Glutamatergic neuron (in vitro differentiated cells): ENCODE measurements at regions not wholly inside any gene's neighbourhood (a gene's known extent, or its start where the extent isn't known, plus 50 kb on each side); places are given as distances from the start of the nearest gene placed in this dataset.

Experiments used
- DNase-seq: peaks from one replicate; pipeline ENCODE4 v3.0.0; 2022
- H3K27ac Mint-ChIP-seq: one replicate; pipeline ENCODE4 v1.8.0; 2020; ENCODE audit warnings: mild to moderate bottlenecking, mixed read lengths, inconsistent platforms; ENCODE audit not compliant: unreplicated experiment
- H3K27me3 Mint-ChIP-seq: one replicate; pipeline ENCODE4 v1.8.0; 2020; ENCODE audit warnings: mild to moderate bottlenecking, moderate library complexity, mixed read lengths, inconsistent platforms; ENCODE audit not compliant: unreplicated experiment
- H3K36me3 Mint-ChIP-seq: one replicate; pipeline ENCODE4 v1.8.0; 2020; ENCODE audit warnings: mild to moderate bottlenecking, mixed read lengths, inconsistent platforms; ENCODE audit not compliant: unreplicated experiment
- H3K4me1 Mint-ChIP-seq: one replicate; pipeline ENCODE4 v1.8.0; 2020; ENCODE audit warnings: mild to moderate bottlenecking, low read depth, mixed read lengths, inconsistent platforms; ENCODE audit not compliant: unreplicated experiment
- H3K4me3 Mint-ChIP-seq: one replicate; pipeline ENCODE4 v1.8.0; 2020; ENCODE audit warnings: mild to moderate bottlenecking, mixed read lengths, inconsistent platforms; ENCODE audit not compliant: unreplicated experiment
- H3K9me3 Mint-ChIP-seq: one replicate; pipeline ENCODE4 v1.8.0; 2020; ENCODE audit warnings: mild to moderate bottlenecking, moderate library complexity, mixed read lengths, inconsistent platforms; ENCODE audit not compliant: unreplicated experiment
- TF ChIP-seq, protein P1 (sequence below): fragments of 200-600 bp; sonication (generic); IDR thresholded peaks from one replicate; pipeline ENCODE4 v1.5.0; 2021; ENCODE audit not compliant: partially characterized antibody, unreplicated experiment

DNA sequence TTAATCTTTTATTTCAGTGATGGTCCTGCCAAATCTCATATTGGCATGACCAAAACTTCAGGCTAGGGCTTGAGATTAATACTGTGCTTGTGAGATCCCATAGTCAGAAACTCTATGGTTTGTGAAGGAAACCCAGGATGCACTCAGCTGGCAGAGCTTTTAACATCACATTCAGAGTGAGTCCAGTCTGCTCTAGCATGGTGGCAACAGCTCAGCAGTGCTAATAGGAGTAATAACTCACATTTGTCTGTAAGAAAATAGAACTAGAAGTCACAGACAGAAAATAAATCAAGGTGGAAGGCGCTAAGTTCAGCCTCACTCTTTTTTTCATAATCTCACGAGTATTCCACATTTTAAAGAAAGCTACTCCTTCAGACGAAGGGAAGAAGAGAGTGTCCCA is 549.3 kb upstream of the TENM4 start:
- no peak overlapping the region for H3K27ac Mint-ChIP-seq
- no peaks in the 10 kb centered on the region for H3K36me3 Mint-ChIP-seq
- H3K9me3 Mint-ChIP-seq, result no peaks in the 10 kb centered on the region
- DNase-seq, result no peak
- no peak overlapping the region for H3K4me3 Mint-ChIP-seq
- H3K27me3 Mint-ChIP-seq, result no peaks in the 10 kb centered on the region
- TF ChIP-seq, protein P1, sequence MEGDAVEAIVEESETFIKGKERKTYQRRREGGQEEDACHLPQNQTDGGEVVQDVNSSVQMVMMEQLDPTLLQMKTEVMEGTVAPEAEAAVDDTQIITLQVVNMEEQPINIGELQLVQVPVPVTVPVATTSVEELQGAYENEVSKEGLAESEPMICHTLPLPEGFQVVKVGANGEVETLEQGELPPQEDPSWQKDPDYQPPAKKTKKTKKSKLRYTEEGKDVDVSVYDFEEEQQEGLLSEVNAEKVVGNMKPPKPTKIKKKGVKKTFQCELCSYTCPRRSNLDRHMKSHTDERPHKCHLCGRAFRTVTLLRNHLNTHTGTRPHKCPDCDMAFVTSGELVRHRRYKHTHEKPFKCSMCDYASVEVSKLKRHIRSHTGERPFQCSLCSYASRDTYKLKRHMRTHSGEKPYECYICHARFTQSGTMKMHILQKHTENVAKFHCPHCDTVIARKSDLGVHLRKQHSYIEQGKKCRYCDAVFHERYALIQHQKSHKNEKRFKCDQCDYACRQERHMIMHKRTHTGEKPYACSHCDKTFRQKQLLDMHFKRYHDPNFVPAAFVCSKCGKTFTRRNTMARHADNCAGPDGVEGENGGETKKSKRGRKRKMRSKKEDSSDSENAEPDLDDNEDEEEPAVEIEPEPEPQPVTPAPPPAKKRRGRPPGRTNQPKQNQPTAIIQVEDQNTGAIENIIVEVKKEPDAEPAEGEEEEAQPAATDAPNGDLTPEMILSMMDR, result no peak
- no peaks in the 10 kb centered on the region for H3K4me1 Mint-ChIP-seq

GRCh38 chr11:79982185-79982584 is 541.4 kb upstream of the TENM4 start:
- TF ChIP-seq, protein P1, result no peak
- H3K36me3 Mint-ChIP-seq, result no peaks in the 10 kb centered on the region
- no peaks in the 10 kb centered on the region for H3K9me3 Mint-ChIP-seq
- no peak overlapping the region for H3K4me3 Mint-ChIP-seq
- peaks cover 1% of the 10 kb centered on the region for H3K27me3 Mint-ChIP-seq
- no peak for DNase-seq
- H3K27ac Mint-ChIP-seq, result no peak overlapping the region
- H3K4me1 Mint-ChIP-seq, result no peaks in the 10 kb centered on the region

- H3K27ac Mint-ChIP-seq, result no peak overlapping the region
- no peak for DNase-seq
- H3K27me3 Mint-ChIP-seq, result peaks cover 1% of the 10 kb centered on the region
These were observed 540.1 kb upstream of the TENM4 start for GRCh38 chr11:79980916-79981315.

GRCh38 chr11:79973721-79974617 is 533.1 kb upstream of the TENM4 start:
- no peaks in the 10 kb centered on the region for H3K27me3 Mint-ChIP-seq
- H3K36me3 Mint-ChIP-seq, result no peaks in the 10 kb centered on the region
- H3K27ac Mint-ChIP-seq, result peak overlapping the region; percentile 15
- TF ChIP-seq, protein P1, result no peak
- H3K4me1 Mint-ChIP-seq, result no peaks in the 10 kb centered on the region
- H3K4me3 Mint-ChIP-seq, result no peak overlapping the region
- H3K9me3 Mint-ChIP-seq, result no peaks in the 10 kb centered on the region
- no peak for DNase-seq

More at GRCh38 chr11:79980916-79981315, 540.1 kb upstream of the TENM4 start:
- H3K36me3 Mint-ChIP-seq, result no peaks in the 10 kb centered on the region
- no peak overlapping the region for H3K4me3 Mint-ChIP-seq
- TF ChIP-seq, protein P1, result no peak
- no peaks in the 10 kb centered on the region for H3K4me1 Mint-ChIP-seq
- no peaks in the 10 kb centered on the region for H3K9me3 Mint-ChIP-seq

- DNase-seq, result no peak
- no peaks in the 10 kb centered on the region for H3K27me3 Mint-ChIP-seq
- H3K27ac Mint-ChIP-seq, result no peak overlapping the region
- H3K36me3 Mint-ChIP-seq, result no peaks in the 10 kb centered on the region
- H3K4me1 Mint-ChIP-seq, result no peaks in the 10 kb centered on the region
- no peak overlapping the region for H3K4me3 Mint-ChIP-seq
- TF ChIP-seq, protein P1, result no peak
- H3K9me3 Mint-ChIP-seq, result no peaks in the 10 kb centered on the region
These were observed 530.4 kb upstream of the TENM4 start for GRCh38 chr11:79971255-79971654.
